HepG2 (cell line): ENCODE measurements at regions not wholly inside any gene's neighbourhood (a gene's known extent, or its start where the extent isn't known, plus 50 kb on each side); places are given as distances from the start of the nearest gene placed in this dataset.
A peak's percentile ranks its signal among the peaks of the same experiment; 100 is the strongest.
"Not testable (repeated sequence)": the region's sequence is repeated elsewhere in the genome, so short reads cannot be mapped to it uniquely, and the experiment has no call there.

Source experiments
- ATAC-seq: fragments of 200-7000 bp; cut with Tn5 transposase; 3 replicates; pipeline ENCODE4 v1.9.1; 2020; ENCODE audit warnings: mild to moderate bottlenecking, moderate library complexity
- BruUV-seq: library from RNA; stranded (reverse); fragments of 400-500 nt; replicated peaks from 2 replicates; lab custom pipeline; 2021; lab: Mats Ljungman, UMichigan
- CTCF ChIA-PET: fragments of 300-600 bp; formaldehyde crosslinking; extraction: SDS; loops from one replicate; lab custom pipeline; 2021; ENCODE audit warnings: low total read pairs, inconsistent platforms, low intra/inter-chr PET ratio; lab: Yijun Ruan, JAX
- POLR2A ChIA-PET: fragments of 350-600 bp; sonication (Branson Sonifier 250); formaldehyde crosslinking; loops from one replicate; lab custom pipeline; 2020; ENCODE audit warnings: antibody characterized with exemption, inconsistent platforms; lab: Yijun Ruan, JAX
- DNase-seq: peaks from one replicate; pipeline ENCODE4 v3.0.0-alpha.2; 2015; ENCODE audit warnings: low spot score
- FAIRE-seq: peaks from 3 replicates; lab custom pipeline; 2011; peaks lifted over from hg19 to GRCh38; lab: Jason Lieb, UNC
- H2AFZ ChIP-seq: one replicate; pipeline ENCODE4 v1.6.1; 2011; ENCODE audit warnings: low read length, inconsistent platforms
- H3K27ac ChIP-seq: fragments of 300-600 bp; 3 replicates; pipeline ENCODE4 v1.8.0; 2011; ENCODE audit warnings: mixed run types, mild to moderate bottlenecking, mixed read lengths, low read length, inconsistent platforms; ENCODE audit not compliant: insufficient read depth; ENCODE audit errors: extremely low read length
- H3K27me3 ChIP-seq, 2 experiments: fragments of 200-600 bp in 1 of 2; 2 replicates in 1 of 2; 3 replicates in 1 of 2; pipeline versions ENCODE4 v1.6.0 to v1.8.0; 2011; ENCODE audit warnings: low read length in 2 of 2, mild to moderate bottlenecking in 2 of 2, moderate library complexity in 2 of 2, inconsistent platforms in 1 of 2; ENCODE audit not compliant: insufficient read depth in 2 of 2, control insufficient read depth in 1 of 2
- H3K36me3 ChIP-seq, 2 experiments: fragments of 200-600 bp in 1 of 2; replicated peaks in 1 of 2; 2 replicates in 1 of 2; 3 replicates in 1 of 2; pipeline versions ENCODE4 v1.5.1 to v1.8.0; 2011; ENCODE audit warnings: low read length in 2 of 2, inconsistent platforms in 1 of 2; ENCODE audit not compliant: insufficient read depth in 2 of 2, control insufficient read depth in 1 of 2
- H3K4me1 ChIP-seq: 2 replicates; pipeline ENCODE4 v1.5.1; 2012; ENCODE audit warnings: low read length, inconsistent platforms; ENCODE audit not compliant: insufficient read depth
- H3K4me2 ChIP-seq: 2 replicates; pipeline ENCODE4 v1.6.0; 2011; ENCODE audit warnings: low read depth, low read length, inconsistent platforms
- H3K4me3 ChIP-seq, 3 experiments: fragments of 200-600 bp in 1 of 3; sonication (generic), shearing (Covaris generic) in 1 of 3; replicated peaks in 1 of 3; 2 replicates each; pipeline ENCODE4 v1.5.1; 2011 to 2016; ENCODE audit warnings: low read length in 3 of 3, inconsistent platforms in 2 of 3, low read depth in 2 of 3, mild to moderate bottlenecking in 2 of 3, control low read depth in 1 of 3, mixed read lengths in 1 of 3; ENCODE audit not compliant: insufficient read depth in 1 of 3
- H3K79me2 ChIP-seq: one replicate; pipeline ENCODE4 v1.6.1; 2011; ENCODE audit warnings: low read length, inconsistent platforms; ENCODE audit not compliant: insufficient read depth
- H3K9ac ChIP-seq: 2 replicates; pipeline ENCODE4 v1.6.0; 2011; ENCODE audit warnings: mild to moderate bottlenecking, low read depth, low read length, inconsistent platforms; ENCODE audit not compliant: insufficient read depth
- H3K9me3 ChIP-seq: 2 replicates; pipeline ENCODE4 v1.5.1; 2012; ENCODE audit warnings: mild to moderate bottlenecking, low read length
- H4K20me1 ChIP-seq: 2 replicates; pipeline ENCODE4 v1.6.0; 2011; ENCODE audit warnings: inconsistent platforms, mild to moderate bottlenecking, low read length, moderate library complexity; ENCODE audit not compliant: insufficient read depth
- GZF1 ChIP-seq: sonication (generic); formaldehyde crosslinking; IDR thresholded peaks from 2 replicates; pipeline ENCODE4 v1.5.1; 2020; ENCODE audit warnings: mild to moderate bottlenecking, missing genetic modification reagents
- HOXA9 ChIP-seq: sonication (generic); formaldehyde crosslinking; IDR thresholded peaks from 2 replicates; pipeline ENCODE4 v1.8.1; 2022; ENCODE audit warnings: missing genetic modification reagents, mild to moderate bottlenecking, moderate library complexity, borderline replicate concordance
- KDM3A ChIP-seq: IDR thresholded peaks from 2 replicates; pipeline ENCODE4 v1.6.1; 2018; ENCODE audit warnings: low read depth, missing compliant biosample characterization
- KLF6 ChIP-seq: IDR thresholded peaks from 2 replicates; pipeline ENCODE4 v1.8.0; 2016; ENCODE audit warnings: missing biosample characterization, missing genetic modification reagents
- MAFF ChIP-seq: IDR thresholded peaks from 2 replicates; pipeline ENCODE4 v1.6.1; 2011; ENCODE audit warnings: low read depth, low read length, improper control_type of control experiment
- MAFK ChIP-seq, 2 experiments: IDR thresholded peaks in 1 of 2; conservative IDR thresholded peaks in 1 of 2; 2 replicates each; pipeline ENCODE4 v1.6.1; 2011; ENCODE audit warnings: improper control_type of control experiment in 2 of 2, low read length in 2 of 2
- TCF7 ChIP-seq: sonication (generic); IDR thresholded peaks from 2 replicates; pipeline ENCODE4 v1.6.1; 2016; ENCODE audit warnings: antibody characterized with exemption, low read depth
- ZBTB8A ChIP-seq: sonication (generic); formaldehyde crosslinking; IDR thresholded peaks from 2 replicates; pipeline ENCODE4 v1.4.0; 2020; ENCODE audit warnings: mild to moderate bottlenecking, low read depth, missing genetic modification reagents, borderline replicate concordance
- ZNF501 ChIP-seq: sonication (generic); formaldehyde crosslinking; IDR thresholded peaks from 2 replicates; pipeline ENCODE4 v1.5.1; 2020; ENCODE audit warnings: mild to moderate bottlenecking, moderate library complexity, missing genetic modification reagents
- WGBS: methylation state at CpG from one replicate; pipeline ENCODE4 v1.1.6; 2017; ENCODE audit warnings: low lambda C conversion rate; 5-methylcytosine and 5-hydroxymethylcytosine counted together
- in situ Hi-C: cut with HindIII; loops from 2 replicates; pipeline ENCODE4 v1.10.0; 2017; ENCODE audit warnings: low pct_unique_long_range_greater_than_20kb; ENCODE audit not compliant: extremely low pct_ligation_motif_present
- intact Hi-C: fragments of 100-400 bp; cut with micrococcal nuclease; formaldehyde crosslinking; loops from one replicate; pipeline ENCODE4 v1.10.0; 2022; ENCODE audit not compliant: unreplicated experiment
- TF ChIP-seq, protein P1 (sequence below): sonication (generic); formaldehyde crosslinking; IDR thresholded peaks from 2 replicates; pipeline ENCODE4 v1.4.0; 2020; ENCODE audit warnings: missing genetic modification reagents, low read depth, mild to moderate bottlenecking, borderline replicate concordance
- TF ChIP-seq, protein P2 (sequence below): sonication (generic); formaldehyde crosslinking; IDR thresholded peaks from 2 replicates; pipeline ENCODE4 v1.8.1; 2023; ENCODE audit warnings: mild to moderate bottlenecking, missing genetic modification reagents
- TF ChIP-seq, protein P3 (sequence below): sonication (generic); formaldehyde crosslinking; IDR thresholded peaks from 2 replicates; pipeline ENCODE4 v1.5.1; 2020; ENCODE audit warnings: mild to moderate bottlenecking, missing genetic modification reagents, moderate library complexity
- TF ChIP-seq, protein P4 (sequence below): sonication (generic); formaldehyde crosslinking; IDR thresholded peaks from 2 replicates; pipeline ENCODE4 v1.8.0; 2022; ENCODE audit warnings: missing genetic modification reagents, mild to moderate bottlenecking, moderate library complexity, borderline replicate concordance

DNA sequence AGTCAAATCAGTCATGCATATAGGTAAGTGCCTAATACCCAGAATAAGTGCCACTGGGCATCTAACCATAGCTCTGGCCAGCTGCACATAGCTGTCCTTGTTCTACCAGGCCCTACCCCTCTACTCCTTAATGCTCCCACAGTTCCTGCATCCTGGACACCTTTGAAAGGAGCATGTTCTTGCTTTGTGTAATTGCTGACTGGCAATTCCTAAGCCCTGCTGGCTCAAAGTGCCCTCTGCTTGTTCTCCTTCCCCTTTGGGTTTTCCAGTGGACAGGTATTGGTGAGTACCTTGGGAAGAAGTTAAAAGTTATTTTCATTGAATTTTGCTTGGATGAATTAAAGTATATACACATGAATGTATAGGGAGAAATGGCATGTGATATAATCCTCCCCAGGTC lies 516.4 kb downstream of the ETNK1 start:
- POLR2A ChIA-PET = no interaction called here

DNA sequence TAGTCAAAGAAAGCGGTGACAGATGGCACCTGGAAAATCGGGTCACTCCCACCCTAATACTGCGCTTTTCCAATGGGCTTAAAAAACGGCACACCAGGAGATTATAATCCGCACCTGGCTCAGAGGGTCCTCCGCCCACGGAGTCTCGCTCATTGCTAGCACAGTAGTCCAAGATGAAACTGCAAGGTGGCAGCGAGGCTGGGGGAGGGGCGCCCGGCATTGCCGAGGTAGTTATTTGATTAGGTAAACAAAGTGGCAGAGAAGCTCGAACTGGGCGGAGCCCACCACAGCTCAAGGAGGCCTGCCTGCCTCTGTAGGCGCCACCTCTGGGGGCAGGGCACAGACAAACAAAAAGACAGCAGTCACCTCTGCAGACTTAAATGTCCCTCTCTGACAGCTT lies 521.1 kb downstream of the ETNK1 start:
- H3K79me2 ChIP-seq, DNase-seq, H3K36me3 ChIP-seq, H3K4me2 ChIP-seq, H3K9ac ChIP-seq, FAIRE-seq, H2AFZ ChIP-seq, H3K27ac ChIP-seq, ATAC-seq, H3K4me3 ChIP-seq, intact Hi-C loops, BruUV-seq, H3K9me3 ChIP-seq, CTCF ChIA-PET, H4K20me1 ChIP-seq, in situ Hi-C loops, POLR2A ChIA-PET, H3K27me3 ChIP-seq, H3K4me1 ChIP-seq: not testable (repeated sequence)
- 33% methylated on average over 14 of the region's 15 CpGs for WGBS

More for the DNA sequence above, 516.4 kb downstream of the ETNK1 start:
- intact Hi-C loops = no loop called here
- Histone ChIP-seq H3K4me3 (no peak overlapping the region), H3K27ac (no peak overlapping the region), H3K79me2 (no peaks in the 10 kb centered on the region), H3K27me3 (no peaks in the 10 kb centered on the region), H3K36me3 (no peaks in the 10 kb centered on the region), H3K4me1 (no peaks in the 10 kb centered on the region), H4K20me1 (no peaks in the 10 kb centered on the region), H3K9me3 (no peaks in the 10 kb centered on the region), H2AFZ (no peak overlapping the region), H3K9ac (no peak overlapping the region), H3K4me2 (no peak overlapping the region)
- no TSS peak for BruUV-seq
- TF ChIP-seq, protein P1, sequence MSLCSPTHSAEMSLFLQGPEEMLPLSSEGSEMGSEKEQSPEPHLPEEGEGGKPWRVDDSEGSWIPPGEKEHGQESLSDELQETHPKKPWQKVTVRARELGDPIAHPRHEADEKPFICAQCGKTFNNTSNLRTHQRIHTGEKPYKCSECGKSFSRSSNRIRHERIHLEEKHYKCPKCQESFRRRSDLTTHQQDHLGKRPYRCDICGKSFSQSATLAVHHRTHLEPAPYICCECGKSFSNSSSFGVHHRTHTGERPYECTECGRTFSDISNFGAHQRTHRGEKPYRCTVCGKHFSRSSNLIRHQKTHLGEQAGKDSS (CRISPR knock-in tag) = no peak
- TF ChIP-seq, protein P2, sequence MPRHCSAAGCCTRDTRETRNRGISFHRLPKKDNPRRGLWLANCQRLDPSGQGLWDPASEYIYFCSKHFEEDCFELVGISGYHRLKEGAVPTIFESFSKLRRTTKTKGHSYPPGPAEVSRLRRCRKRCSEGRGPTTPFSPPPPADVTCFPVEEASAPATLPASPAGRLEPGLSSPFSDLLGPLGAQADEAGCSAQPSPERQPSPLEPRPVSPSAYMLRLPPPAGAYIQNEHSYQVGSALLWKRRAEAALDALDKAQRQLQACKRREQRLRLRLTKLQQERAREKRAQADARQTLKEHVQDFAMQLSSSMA = no peak
- peak; percentile 80 for TF ChIP-seq MAFF
- TF ChIP-seq GZF1 (CRISPR knock-in tag) = no peak
- TF ChIP-seq MAFK (conservative IDR thresholded peaks at IDR 0.05 in 1 of 2, IDR thresholded peaks at IDR 0.05 in 1 of 2; ENCODE audit: low read length in 2 of 2) = peak; percentile 69 to 80
- TF ChIP-seq KDM3A (CRISPR knock-in tag) = no peak
- TF ChIP-seq, protein P3, sequence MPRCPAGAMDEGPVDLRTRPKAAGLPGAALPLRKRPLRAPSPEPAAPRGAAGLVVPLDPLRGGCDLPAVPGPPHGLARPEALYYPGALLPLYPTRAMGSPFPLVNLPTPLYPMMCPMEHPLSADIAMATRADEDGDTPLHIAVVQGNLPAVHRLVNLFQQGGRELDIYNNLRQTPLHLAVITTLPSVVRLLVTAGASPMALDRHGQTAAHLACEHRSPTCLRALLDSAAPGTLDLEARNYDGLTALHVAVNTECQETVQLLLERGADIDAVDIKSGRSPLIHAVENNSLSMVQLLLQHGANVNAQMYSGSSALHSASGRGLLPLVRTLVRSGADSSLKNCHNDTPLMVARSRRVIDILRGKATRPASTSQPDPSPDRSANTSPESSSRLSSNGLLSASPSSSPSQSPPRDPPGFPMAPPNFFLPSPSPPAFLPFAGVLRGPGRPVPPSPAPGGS = no peak
- no peak for TF ChIP-seq ZBTB8A (CRISPR knock-in tag)
- no peak for TF ChIP-seq KLF6 (CRISPR knock-in tag)
- no peak for TF ChIP-seq ZNF501 (CRISPR knock-in tag)
- no peak for TF ChIP-seq HOXA9 (CRISPR knock-in tag)
- TF ChIP-seq, protein P4, sequence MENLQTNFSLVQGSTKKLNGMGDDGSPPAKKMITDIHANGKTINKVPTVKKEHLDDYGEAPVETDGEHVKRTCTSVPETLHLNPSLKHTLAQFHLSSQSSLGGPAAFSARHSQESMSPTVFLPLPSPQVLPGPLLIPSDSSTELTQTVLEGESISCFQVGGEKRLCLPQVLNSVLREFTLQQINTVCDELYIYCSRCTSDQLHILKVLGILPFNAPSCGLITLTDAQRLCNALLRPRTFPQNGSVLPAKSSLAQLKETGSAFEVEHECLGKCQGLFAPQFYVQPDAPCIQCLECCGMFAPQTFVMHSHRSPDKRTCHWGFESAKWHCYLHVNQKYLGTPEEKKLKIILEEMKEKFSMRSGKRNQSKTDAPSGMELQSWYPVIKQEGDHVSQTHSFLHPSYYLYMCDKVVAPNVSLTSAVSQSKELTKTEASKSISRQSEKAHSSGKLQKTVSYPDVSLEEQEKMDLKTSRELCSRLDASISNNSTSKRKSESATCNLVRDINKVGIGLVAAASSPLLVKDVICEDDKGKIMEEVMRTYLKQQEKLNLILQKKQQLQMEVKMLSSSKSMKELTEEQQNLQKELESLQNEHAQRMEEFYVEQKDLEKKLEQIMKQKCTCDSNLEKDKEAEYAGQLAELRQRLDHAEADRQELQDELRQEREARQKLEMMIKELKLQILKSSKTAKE (CRISPR knock-in tag) = no peak
- TF ChIP-seq TCF7 = no peak
- DNase-seq (no peak), FAIRE-seq (no peak), ATAC-seq (no peak)
- in situ Hi-C loops = no loop called here
- CTCF ChIA-PET = no interaction called here
